MM.1S (cell line): ENCODE measurements at regions not wholly inside any gene's neighbourhood (a gene's known extent, or its start where the extent isn't known, plus 50 kb on each side); places are given as distances from the start of the nearest gene placed in this dataset.

Source experiments
- EZH2 ChIP-seq: fragments of 300-600 bp; sonication (generic); optimal IDR thresholded peaks from 2 replicates; pipeline ENCODE3; 2017; ENCODE audit warnings: low read depth, mild to moderate bottlenecking, antibody characterized with exemption, low read length, mixed read lengths
- EZH2phosphoT487 ChIP-seq: fragments of 300-600 bp; sonication (generic); IDR thresholded peaks from 2 replicates; pipeline ENCODE4 v1.6.1; 2018; ENCODE audit warnings: antibody characterized with exemption, low read length
- TF ChIP-seq, protein P1 (sequence below): fragments of 300-600 bp; sonication (generic); IDR thresholded peaks from 2 replicates; pipeline ENCODE4 v1.5.1; 2016; ENCODE audit warnings: antibody characterized with exemption, low read length, mixed read lengths

DNA sequence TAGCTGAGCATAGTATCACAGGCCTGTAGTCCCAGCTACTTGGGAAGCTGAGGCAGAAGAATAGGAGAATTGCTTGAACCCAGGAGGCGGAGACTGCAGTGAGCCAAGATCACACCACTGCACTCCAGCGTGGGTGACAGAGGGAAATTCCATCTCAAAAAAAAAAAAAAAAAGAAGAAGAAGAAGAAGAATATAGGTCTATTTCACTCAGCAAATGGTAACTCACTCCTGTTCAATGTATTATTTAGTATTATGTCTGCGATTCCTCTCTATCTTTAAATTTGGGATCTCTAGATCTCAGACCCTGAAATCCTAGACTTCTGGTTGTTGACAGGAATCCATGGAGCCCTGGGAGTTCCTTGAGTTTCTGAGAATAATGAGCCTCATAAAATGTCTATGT lies 98.6 kb downstream of the HFE start:
- TF ChIP-seq, protein P1, sequence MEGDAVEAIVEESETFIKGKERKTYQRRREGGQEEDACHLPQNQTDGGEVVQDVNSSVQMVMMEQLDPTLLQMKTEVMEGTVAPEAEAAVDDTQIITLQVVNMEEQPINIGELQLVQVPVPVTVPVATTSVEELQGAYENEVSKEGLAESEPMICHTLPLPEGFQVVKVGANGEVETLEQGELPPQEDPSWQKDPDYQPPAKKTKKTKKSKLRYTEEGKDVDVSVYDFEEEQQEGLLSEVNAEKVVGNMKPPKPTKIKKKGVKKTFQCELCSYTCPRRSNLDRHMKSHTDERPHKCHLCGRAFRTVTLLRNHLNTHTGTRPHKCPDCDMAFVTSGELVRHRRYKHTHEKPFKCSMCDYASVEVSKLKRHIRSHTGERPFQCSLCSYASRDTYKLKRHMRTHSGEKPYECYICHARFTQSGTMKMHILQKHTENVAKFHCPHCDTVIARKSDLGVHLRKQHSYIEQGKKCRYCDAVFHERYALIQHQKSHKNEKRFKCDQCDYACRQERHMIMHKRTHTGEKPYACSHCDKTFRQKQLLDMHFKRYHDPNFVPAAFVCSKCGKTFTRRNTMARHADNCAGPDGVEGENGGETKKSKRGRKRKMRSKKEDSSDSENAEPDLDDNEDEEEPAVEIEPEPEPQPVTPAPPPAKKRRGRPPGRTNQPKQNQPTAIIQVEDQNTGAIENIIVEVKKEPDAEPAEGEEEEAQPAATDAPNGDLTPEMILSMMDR: no peak
- TF ChIP-seq EZH2: no peak
- TF ChIP-seq EZH2phosphoT487: no peak
